GM12875 (cell line): ENCODE measurements at regions not wholly inside any gene's neighbourhood (a gene's known extent, or its start where the extent isn't known, plus 50 kb on each side); places are given as distances from the start of the nearest gene placed in this dataset.

Source experiments
- H3K4me3 ChIP-seq: one replicate; pipeline ENCODE4 v1.5.1; 2011; ENCODE audit warnings: low read depth, low read length, control low read depth
- CTCF ChIP-seq: IDR thresholded peaks from 2 replicates; pipeline ENCODE4 v1.5.1; 2011; ENCODE audit warnings: low read depth, mild to moderate bottlenecking, control low read depth, inconsistent platforms, low read length, moderate library complexity, borderline replicate concordance; ENCODE audit not compliant: insufficient read depth

DNA sequence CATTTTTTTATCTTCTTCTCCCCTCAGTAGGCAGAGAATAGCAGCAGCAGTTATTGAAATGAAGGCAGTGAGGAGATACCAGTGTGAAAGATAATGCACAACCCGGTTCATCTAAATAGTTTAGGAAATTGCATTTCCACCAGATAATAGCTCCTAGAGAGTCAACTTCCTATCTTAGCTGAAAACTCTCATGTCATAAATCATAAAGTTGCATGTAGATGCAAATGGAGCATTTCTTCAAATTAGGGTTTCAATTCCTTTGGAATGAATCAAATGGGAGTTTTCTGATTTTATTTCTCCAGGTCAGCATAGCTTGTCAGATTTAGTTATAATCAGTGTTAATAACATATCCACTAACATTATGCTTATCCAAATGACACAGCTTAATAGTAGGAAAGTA lies 335.3 kb downstream of the CNTNAP4 start:
- H3K4me3 ChIP-seq, result no peak overlapping the region
- no peak for TF ChIP-seq CTCF

GRCh38 chr16:76614269-76614668 lies 337.1 kb downstream of the CNTNAP4 start:
- H3K4me3 ChIP-seq, result no peak overlapping the region
- no peak for TF ChIP-seq CTCF

DNA sequence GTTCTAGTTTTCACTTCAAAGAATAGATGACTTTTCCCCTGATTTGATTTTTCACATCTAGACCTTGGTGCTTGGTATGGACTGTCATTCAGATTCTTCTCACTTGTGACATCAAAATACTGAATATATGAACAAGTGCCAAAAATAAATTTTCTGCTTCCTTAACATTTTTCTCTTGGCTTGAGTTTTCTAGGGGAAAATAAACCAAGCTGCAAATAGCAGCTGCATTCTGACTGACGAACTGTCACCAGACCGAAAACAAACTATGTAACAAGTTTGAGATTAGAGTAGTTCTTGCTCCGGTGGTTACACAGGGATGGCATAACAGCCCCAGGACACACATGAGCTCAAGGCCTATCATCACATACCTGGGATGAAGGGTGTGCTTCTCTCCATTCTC lies 345.7 kb downstream of the CNTNAP4 start:
- no peak for TF ChIP-seq CTCF
- no peak overlapping the region for H3K4me3 ChIP-seq

- H3K4me3 ChIP-seq, result no peak overlapping the region
- TF ChIP-seq CTCF, result no peak
These were observed 357.9 kb downstream of the CNTNAP4 start for GRCh38 chr16:76634847-76635697.

GRCh38 chr16:76639685-76640289 lies 362.6 kb downstream of the CNTNAP4 start:
- peak; percentile 44 for TF ChIP-seq CTCF

GRCh38 chr16:76650582-76650981 lies 373.4 kb downstream of the CNTNAP4 start:
- TF ChIP-seq CTCF, result no peak
- no peak overlapping the region for H3K4me3 ChIP-seq

More at GRCh38 chr16:76639685-76640289, 362.6 kb downstream of the CNTNAP4 start:
- H3K4me3 ChIP-seq, result no peak overlapping the region
